ENCODE measurements at regions not wholly inside any gene's neighbourhood (a gene's known extent, or its start where the extent isn't known, plus 50 kb on each side); places are given as distances from the start of the nearest gene placed in this dataset.

GRCh38 chr12:66736931-66737330 is 58.1 kb upstream of the GRIP1 start:
- Histone ChIP-seq H3K4me3 (ENCODE audit: low read depth, low read length, poor library complexity, severe bottlenecking) (no peak overlapping the region), H3K9me2 (ENCODE audit: insufficient read depth, low read length) (no peaks in the 10 kb centered on the region; the same call in 1 of the 2 replicates), H3K36me3 (ENCODE audit: insufficient read depth, low read length) (no peaks in the 10 kb centered on the region), H4K20me1 (ENCODE audit: insufficient read depth, low read length) (no peaks in the 10 kb centered on the region), H3K79me2 (ENCODE audit: insufficient read depth, low read depth, low read length) (no peaks in the 10 kb centered on the region), H3K9me3 (ENCODE audit: low read length) (no peaks in the 10 kb centered on the region), H2AFZ (ENCODE audit: low read length) (no peak overlapping the region), H3K4me2 (ENCODE audit: low read length) (no peak overlapping the region), H3K4me1 (ENCODE audit: insufficient read depth, low read length, poor library complexity, severe bottlenecking) (peaks cover 2% of the 10 kb centered on the region), H3K27ac (ENCODE audit: low read depth, low read length, poor library complexity, severe bottlenecking) (no peak overlapping the region)
- ChIA-PET CTCF (ENCODE audit: unreplicated experiment) (no interaction called here), POLR2A (interaction anchor here (0.6 to 0.7 kb wide), 2 partner anchors 13 to 735 kb away, joined by 4 read pairs; no protein-coding TSS in a partner anchor)
- intact Hi-C loops (cut with micrococcal nuclease; ENCODE audit: unreplicated experiment): no loop called here
- no peak for TF ChIP-seq EZH2phosphoT487 (IDR thresholded peaks at IDR 0.05; ENCODE audit: borderline replicate concordance, low read depth, low read length)
- TF ChIP-seq, protein P1, sequence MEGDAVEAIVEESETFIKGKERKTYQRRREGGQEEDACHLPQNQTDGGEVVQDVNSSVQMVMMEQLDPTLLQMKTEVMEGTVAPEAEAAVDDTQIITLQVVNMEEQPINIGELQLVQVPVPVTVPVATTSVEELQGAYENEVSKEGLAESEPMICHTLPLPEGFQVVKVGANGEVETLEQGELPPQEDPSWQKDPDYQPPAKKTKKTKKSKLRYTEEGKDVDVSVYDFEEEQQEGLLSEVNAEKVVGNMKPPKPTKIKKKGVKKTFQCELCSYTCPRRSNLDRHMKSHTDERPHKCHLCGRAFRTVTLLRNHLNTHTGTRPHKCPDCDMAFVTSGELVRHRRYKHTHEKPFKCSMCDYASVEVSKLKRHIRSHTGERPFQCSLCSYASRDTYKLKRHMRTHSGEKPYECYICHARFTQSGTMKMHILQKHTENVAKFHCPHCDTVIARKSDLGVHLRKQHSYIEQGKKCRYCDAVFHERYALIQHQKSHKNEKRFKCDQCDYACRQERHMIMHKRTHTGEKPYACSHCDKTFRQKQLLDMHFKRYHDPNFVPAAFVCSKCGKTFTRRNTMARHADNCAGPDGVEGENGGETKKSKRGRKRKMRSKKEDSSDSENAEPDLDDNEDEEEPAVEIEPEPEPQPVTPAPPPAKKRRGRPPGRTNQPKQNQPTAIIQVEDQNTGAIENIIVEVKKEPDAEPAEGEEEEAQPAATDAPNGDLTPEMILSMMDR (conservative IDR thresholded peaks at IDR 0.05; ENCODE audit: low read length): no peak
- DNase-seq (ENCODE audit: low spot score): no peak
- BruUV-seq (replicated peaks): no TSS peak

- CTCF ChIA-PET (ENCODE audit: unreplicated experiment): no interaction called here
- TF ChIP-seq, protein P1 (conservative IDR thresholded peaks at IDR 0.05; ENCODE audit: low read length): no peak
- TF ChIP-seq EZH2phosphoT487 (IDR thresholded peaks at IDR 0.05; ENCODE audit: borderline replicate concordance, low read depth, low read length): no peak
- intact Hi-C loops (cut with micrococcal nuclease; ENCODE audit: unreplicated experiment): no loop called here
- Histone ChIP-seq H3K36me3 (ENCODE audit: insufficient read depth, low read length) (no peaks in the 10 kb centered on the region), H3K4me1 (ENCODE audit: insufficient read depth, low read length, poor library complexity, severe bottlenecking) (peaks cover 14% of the 10 kb centered on the region), H2AFZ (ENCODE audit: low read length) (no peak overlapping the region), H3K79me2 (ENCODE audit: insufficient read depth, low read depth, low read length) (no peaks in the 10 kb centered on the region), H3K27ac (ENCODE audit: low read depth, low read length, poor library complexity, severe bottlenecking) (no peak overlapping the region), H3K9me2 (ENCODE audit: insufficient read depth, low read length) (no peaks in the 10 kb centered on the region; the same call in 1 of the 2 replicates), H3K4me2 (ENCODE audit: low read length) (no peak overlapping the region), H3K4me3 (ENCODE audit: low read depth, low read length, poor library complexity, severe bottlenecking) (no peak overlapping the region), H4K20me1 (ENCODE audit: insufficient read depth, low read length) (no peaks in the 10 kb centered on the region), H3K9me3 (ENCODE audit: low read length) (no peaks in the 10 kb centered on the region)
- BruUV-seq (replicated peaks): no TSS peak
- POLR2A ChIA-PET: no interaction called here
- no peak for DNase-seq (ENCODE audit: low spot score)
Observed at GRCh38 chr12:66739266-66739665, 60.4 kb upstream of the GRIP1 start.

- Histone ChIP-seq H3K9me2 (ENCODE audit: insufficient read depth, low read length) (no peaks in the 10 kb centered on the region; the same call in 1 of the 2 replicates), H3K9me3 (ENCODE audit: low read length) (no peaks in the 10 kb centered on the region), H4K20me1 (ENCODE audit: insufficient read depth, low read length) (no peaks in the 10 kb centered on the region), H3K4me1 (ENCODE audit: insufficient read depth, low read length, poor library complexity, severe bottlenecking) (peaks cover 14% of the 10 kb centered on the region), H3K4me2 (ENCODE audit: low read length) (no peak overlapping the region), H3K36me3 (ENCODE audit: insufficient read depth, low read length) (no peaks in the 10 kb centered on the region), H3K4me3 (ENCODE audit: low read depth, low read length, poor library complexity, severe bottlenecking) (no peak overlapping the region), H3K79me2 (ENCODE audit: insufficient read depth, low read depth, low read length) (no peaks in the 10 kb centered on the region), H2AFZ (ENCODE audit: low read length) (no peak overlapping the region), H3K27ac (ENCODE audit: low read depth, low read length, poor library complexity, severe bottlenecking) (no peak overlapping the region)
- CTCF ChIA-PET (ENCODE audit: unreplicated experiment): no interaction called here
- BruUV-seq (replicated peaks): no TSS peak
- no peak for DNase-seq (ENCODE audit: low spot score)
- intact Hi-C loops (cut with micrococcal nuclease; ENCODE audit: unreplicated experiment): no loop called here
- POLR2A ChIA-PET: interaction anchor here (0.6 kb wide), 1 partner anchor 38 kb away, joined by 3 read pairs; no protein-coding TSS in a partner anchor
- TF ChIP-seq, protein P1 (conservative IDR thresholded peaks at IDR 0.05; ENCODE audit: low read length): no peak
Observed at GRCh38 chr12:66739940-66740651, 61.2 kb upstream of the GRIP1 start.
